ENCODE measurements at regions not wholly inside any gene's neighbourhood (a gene's known extent, or its start where the extent isn't known, plus 50 kb on each side); places are given as distances from the start of the nearest gene placed in this dataset.
A peak's percentile ranks its signal among the peaks of the same experiment; 100 is the strongest.

DNA sequence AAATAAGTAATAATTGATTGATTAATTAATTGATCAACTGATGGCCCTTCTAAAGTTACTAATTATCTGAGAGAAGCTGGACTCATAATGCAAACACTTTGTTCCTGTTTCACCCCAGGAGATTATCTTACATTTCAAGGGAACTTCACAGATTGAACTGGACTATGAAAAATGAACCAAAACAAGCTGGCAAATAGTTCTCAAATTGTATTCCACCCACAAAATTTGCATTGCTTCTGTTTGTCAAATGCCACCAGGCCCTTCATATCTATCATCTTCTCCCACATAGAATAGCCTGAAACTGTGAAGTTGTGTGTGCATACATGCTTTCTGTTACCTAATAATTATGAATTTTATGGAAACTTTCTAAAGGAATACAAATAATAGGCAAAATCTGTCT, 104.0 kb downstream of the ZNF281 start:
- Mint-ChIP-seq H3K4me3 (ENCODE audit: low read depth, unreplicated experiment) (no peak overlapping the region), H3K27me3 (ENCODE audit: unreplicated experiment) (peaks cover under 1% of the 10 kb centered on the region), H3K36me3 (ENCODE audit: insufficient read depth, unreplicated experiment) (peaks cover 9% of the 10 kb centered on the region), H3K4me1 (ENCODE audit: low read depth, unreplicated experiment) (no peaks in the 10 kb centered on the region), H3K9me3 (ENCODE audit: low read depth, unreplicated experiment) (no peaks in the 10 kb centered on the region), H3K27ac (ENCODE audit: unreplicated experiment) (no peak overlapping the region)
- no peak for DNase-seq
- BruUV-seq (replicated peaks) = no TSS peak
- intact Hi-C loops (cut with micrococcal nuclease; ENCODE audit: unreplicated experiment) = no loop called here
- TF ChIP-seq, protein P1, sequence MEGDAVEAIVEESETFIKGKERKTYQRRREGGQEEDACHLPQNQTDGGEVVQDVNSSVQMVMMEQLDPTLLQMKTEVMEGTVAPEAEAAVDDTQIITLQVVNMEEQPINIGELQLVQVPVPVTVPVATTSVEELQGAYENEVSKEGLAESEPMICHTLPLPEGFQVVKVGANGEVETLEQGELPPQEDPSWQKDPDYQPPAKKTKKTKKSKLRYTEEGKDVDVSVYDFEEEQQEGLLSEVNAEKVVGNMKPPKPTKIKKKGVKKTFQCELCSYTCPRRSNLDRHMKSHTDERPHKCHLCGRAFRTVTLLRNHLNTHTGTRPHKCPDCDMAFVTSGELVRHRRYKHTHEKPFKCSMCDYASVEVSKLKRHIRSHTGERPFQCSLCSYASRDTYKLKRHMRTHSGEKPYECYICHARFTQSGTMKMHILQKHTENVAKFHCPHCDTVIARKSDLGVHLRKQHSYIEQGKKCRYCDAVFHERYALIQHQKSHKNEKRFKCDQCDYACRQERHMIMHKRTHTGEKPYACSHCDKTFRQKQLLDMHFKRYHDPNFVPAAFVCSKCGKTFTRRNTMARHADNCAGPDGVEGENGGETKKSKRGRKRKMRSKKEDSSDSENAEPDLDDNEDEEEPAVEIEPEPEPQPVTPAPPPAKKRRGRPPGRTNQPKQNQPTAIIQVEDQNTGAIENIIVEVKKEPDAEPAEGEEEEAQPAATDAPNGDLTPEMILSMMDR (IDR thresholded peaks at IDR 0.05; ENCODE audit: unreplicated experiment) = no peak
- CTCF ChIA-PET = interaction anchor here (0.5 to 0.7 kb wide), 2 partner anchors 105 to 821 kb away, joined by 3 to 4 read pairs; no protein-coding TSS in a partner anchor

DNA sequence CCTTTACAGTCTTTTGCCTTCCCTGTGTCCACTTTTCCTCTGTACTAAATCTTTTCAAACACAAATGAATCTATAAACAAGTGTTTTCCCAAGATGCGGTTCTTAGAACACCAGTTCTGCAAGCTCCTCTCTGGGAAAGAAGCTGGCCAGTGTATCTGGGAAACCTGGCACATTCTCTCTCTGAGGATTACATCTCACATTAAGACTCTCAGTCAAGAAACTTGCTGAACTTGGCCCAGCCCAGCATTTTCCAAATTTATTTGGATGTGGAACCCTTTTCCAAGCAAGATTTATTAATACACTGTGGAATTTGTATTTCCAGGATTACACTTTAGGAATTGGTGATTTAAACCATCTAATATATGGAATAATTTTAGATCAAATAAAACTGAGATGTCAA, 105.7 kb downstream of the ZNF281 start:
- H3K9me3 Mint-ChIP-seq (ENCODE audit: low read depth, unreplicated experiment) = no peaks in the 10 kb centered on the region
- intact Hi-C loops (cut with micrococcal nuclease; ENCODE audit: unreplicated experiment) = no loop called here
- TF ChIP-seq, protein P1 (IDR thresholded peaks at IDR 0.05; ENCODE audit: unreplicated experiment) = no peak
- no peak overlapping the region for H3K4me3 Mint-ChIP-seq (ENCODE audit: low read depth, unreplicated experiment)
- peaks cover 13% of the 10 kb centered on the region for H3K27me3 Mint-ChIP-seq (ENCODE audit: unreplicated experiment)
- H3K27ac Mint-ChIP-seq (ENCODE audit: unreplicated experiment) = no peak overlapping the region
- H3K36me3 Mint-ChIP-seq (ENCODE audit: insufficient read depth, unreplicated experiment) = peaks cover 9% of the 10 kb centered on the region
- no peak for DNase-seq
- CTCF ChIA-PET = interaction anchor here (0.5 kb wide), 1 partner anchor 82 kb away, joined by 3 read pairs; no protein-coding TSS in a partner anchor
- no TSS peak for BruUV-seq (replicated peaks)
- no peaks in the 10 kb centered on the region for H3K4me1 Mint-ChIP-seq (ENCODE audit: low read depth, unreplicated experiment)

DNA sequence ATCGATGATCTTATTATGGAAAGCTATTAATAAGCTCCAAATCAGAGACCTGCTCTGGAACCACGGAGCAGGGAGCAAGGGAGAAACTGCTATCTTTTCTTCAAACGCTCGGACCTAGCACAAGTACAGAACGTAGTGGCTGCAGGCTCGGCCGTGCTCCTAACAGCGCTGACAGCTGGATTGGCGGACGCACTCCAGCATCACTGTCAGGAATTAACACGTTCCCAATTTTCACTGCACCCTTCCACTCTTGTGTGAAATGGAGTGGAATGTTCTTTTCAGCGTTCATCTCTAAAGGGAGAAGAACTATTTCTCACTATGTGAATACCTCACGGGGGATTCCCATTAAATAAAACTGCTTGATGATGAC, 106.9 kb downstream of the ZNF281 start:
- H3K4me1 Mint-ChIP-seq (ENCODE audit: low read depth, unreplicated experiment) = no peaks in the 10 kb centered on the region
- H3K4me3 Mint-ChIP-seq (ENCODE audit: low read depth, unreplicated experiment) = peak overlapping the region; percentile 64
- H3K9me3 Mint-ChIP-seq (ENCODE audit: low read depth, unreplicated experiment) = no peaks in the 10 kb centered on the region
- H3K27me3 Mint-ChIP-seq (ENCODE audit: unreplicated experiment) = peaks cover 13% of the 10 kb centered on the region
- no peak for DNase-seq
- BruUV-seq (replicated peaks) = no TSS peak
- H3K36me3 Mint-ChIP-seq (ENCODE audit: insufficient read depth, unreplicated experiment) = peaks cover 9% of the 10 kb centered on the region
- TF ChIP-seq, protein P1 (IDR thresholded peaks at IDR 0.05; ENCODE audit: unreplicated experiment) = no peak
- CTCF ChIA-PET = interaction anchor here (0.6 to 1.1 kb wide), 3 partner anchors 31 to 125 kb away, joined by 3 read pairs; no protein-coding TSS in a partner anchor
- intact Hi-C loops (cut with micrococcal nuclease; ENCODE audit: unreplicated experiment) = no loop called here
- no peak overlapping the region for H3K27ac Mint-ChIP-seq (ENCODE audit: unreplicated experiment)

DNA sequence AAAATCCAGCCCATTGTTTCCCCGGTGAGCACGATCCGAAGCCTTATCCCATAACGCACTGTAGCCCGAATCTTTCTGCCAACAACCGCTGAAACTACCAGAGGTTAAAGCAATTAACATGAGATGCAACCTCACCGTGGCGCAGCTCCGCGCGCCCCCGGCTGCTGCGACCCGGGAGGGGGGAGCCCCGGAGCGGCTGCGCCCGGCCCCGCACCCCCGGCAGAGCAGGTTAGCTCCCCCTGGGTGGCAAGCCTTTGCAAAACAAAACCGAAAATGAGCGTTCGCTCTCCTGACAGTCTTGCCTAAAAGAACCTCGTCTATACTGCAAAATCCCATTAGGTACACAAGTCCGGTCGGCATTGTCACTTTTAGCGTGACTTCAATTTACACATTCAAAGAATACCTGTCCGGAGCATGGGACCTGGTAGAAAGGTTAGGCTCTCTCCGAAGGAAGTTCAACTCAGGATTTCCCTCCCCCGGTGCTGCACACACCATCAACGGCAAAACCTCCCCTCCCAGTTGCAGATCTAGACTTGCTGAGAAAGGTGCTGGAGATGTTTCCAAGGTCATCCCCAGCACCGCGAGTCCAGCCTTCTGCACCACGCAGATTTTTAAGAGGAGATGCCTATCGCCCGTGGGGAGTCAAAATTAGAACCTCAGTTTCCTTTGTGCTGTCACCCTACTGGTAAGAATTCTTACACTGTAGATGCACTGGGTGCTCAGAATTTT, 107.5 kb downstream of the ZNF281 start:
- intact Hi-C loops (cut with micrococcal nuclease; ENCODE audit: unreplicated experiment) = no loop called here
- H3K27me3 Mint-ChIP-seq (ENCODE audit: unreplicated experiment) = peaks cover 13% of the 10 kb centered on the region
- no peaks in the 10 kb centered on the region for H3K4me1 Mint-ChIP-seq (ENCODE audit: low read depth, unreplicated experiment)
- H3K36me3 Mint-ChIP-seq (ENCODE audit: insufficient read depth, unreplicated experiment) = peaks cover 9% of the 10 kb centered on the region
- DNase-seq = peak; percentile 56
- TF ChIP-seq, protein P1 (IDR thresholded peaks at IDR 0.05; ENCODE audit: unreplicated experiment) = no peak
- no peaks in the 10 kb centered on the region for H3K9me3 Mint-ChIP-seq (ENCODE audit: low read depth, unreplicated experiment)
- peak overlapping the region; percentile 64 for H3K4me3 Mint-ChIP-seq (ENCODE audit: low read depth, unreplicated experiment)
- H3K27ac Mint-ChIP-seq (ENCODE audit: unreplicated experiment) = no peak overlapping the region
- CTCF ChIA-PET = interaction anchor here (0.6 to 1.2 kb wide), 12 partner anchors 10 to 185 kb away, joined by 3 to 5 read pairs (median 3); no protein-coding TSS in a partner anchor
- BruUV-seq (replicated peaks) = no TSS peak

Data from Calu3 (cell line).